ELR (cell line): ENCODE measurements at regions not wholly inside any gene's neighbourhood (a gene's known extent, or its start where the extent isn't known, plus 50 kb on each side); places are given as distances from the start of the nearest gene placed in this dataset.

Source experiments
- DNase-seq: peaks from one replicate; pipeline ENCODE4 v3.0.0-alpha.2; 2015; ENCODE audit warnings: low read depth

- DNase-seq: no peak
These were observed 1005.7 kb upstream of the PIK3C3 start for GRCh38 chr18:40949114-40949950.

- no peak for DNase-seq
These were observed 1010.5 kb upstream of the PIK3C3 start for GRCh38 chr18:40944576-40944975.

- no peak for DNase-seq
These were observed 1015.1 kb upstream of the PIK3C3 start for GRCh38 chr18:40939656-40940515.

GRCh38 chr18:40938615-40939014, 1016.4 kb upstream of the PIK3C3 start:
- DNase-seq: no peak

- DNase-seq: no peak
These were observed 1017.6 kb upstream of the PIK3C3 start for GRCh38 chr18:40937386-40937785.

GRCh38 chr18:40935423-40935822, 1019.6 kb upstream of the PIK3C3 start:
- peak; percentile 57 for DNase-seq

- no peak for DNase-seq
These were observed 1022.2 kb upstream of the PIK3C3 start for GRCh38 chr18:40932862-40933261.

GRCh38 chr18:40930211-40930882, 1024.7 kb upstream of the PIK3C3 start:
- DNase-seq: no peak

GRCh38 chr18:40929399-40929798, 1025.6 kb upstream of the PIK3C3 start:
- no peak for DNase-seq

- no peak for DNase-seq
These were observed 1028.4 kb upstream of the PIK3C3 start for GRCh38 chr18:40926679-40927078.

GRCh38 chr18:40925071-40925541, 1029.9 kb upstream of the PIK3C3 start:
- no peak for DNase-seq

- DNase-seq: no peak
These were observed 1033.0 kb upstream of the PIK3C3 start for GRCh38 chr18:40921845-40922629.

- peak; percentile 57 for DNase-seq
These were observed 1038.0 kb upstream of the PIK3C3 start for GRCh38 chr18:40917056-40917455.

- DNase-seq: no peak
These were observed 1039.3 kb upstream of the PIK3C3 start for GRCh38 chr18:40915724-40916123.

GRCh38 chr18:40911582-40912254, 1043.3 kb upstream of the PIK3C3 start:
- DNase-seq: peak; percentile 66

GRCh38 chr18:40911041-40911440, 1044.0 kb upstream of the PIK3C3 start:
- peak; percentile 52 for DNase-seq

GRCh38 chr18:40907842-40908241, 1047.2 kb upstream of the PIK3C3 start:
- no peak for DNase-seq

- no peak for DNase-seq
These were observed 1050.7 kb upstream of the PIK3C3 start for GRCh38 chr18:40904295-40904694.

- DNase-seq: no peak
These were observed 1052.6 kb upstream of the PIK3C3 start for GRCh38 chr18:40902436-40902835.

- no peak for DNase-seq
These were observed 1057.2 kb upstream of the PIK3C3 start for GRCh38 chr18:40897884-40898283.

GRCh38 chr18:40883271-40883670, 1071.8 kb upstream of the PIK3C3 start:
- no peak for DNase-seq
